Limb (tissue), 2 donors: ENCODE measurements at regions not wholly inside any gene's neighbourhood (a gene's known extent, or its start where the extent isn't known, plus 50 kb on each side); places are given as distances from the start of the nearest gene placed in this dataset.
A peak's percentile ranks its signal among the peaks of the same experiment; 100 is the strongest.
"Not testable (repeated sequence)": the region's sequence is repeated elsewhere in the genome, so short reads cannot be mapped to it uniquely, and the experiment has no call there.

Experiments
- DNase-seq, 2 donors: peaks; one replicate each; pipeline ENCODE4 v3.0.0-alpha.2; 2016; ENCODE audit errors: extremely low spot score in 2 of 2

GRCh38 chr10:33901166-33901565, 566.7 kb upstream of the NRP1 start:
- DNase-seq = no peak

- no peak for DNase-seq
Observed at GRCh38 chr10:33900596-33900995, 566.1 kb upstream of the NRP1 start.

GRCh38 chr10:33899578-33900531, 565.4 kb upstream of the NRP1 start:
- DNase-seq = no peak

- no peak for DNase-seq
Observed at GRCh38 chr10:33897291-33897752, 562.9 kb upstream of the NRP1 start.

GRCh38 chr10:33893506-33893905, 559.0 kb upstream of the NRP1 start:
- peak in 1 of 2 donors; percentile 23 for DNase-seq

- no peak for DNase-seq
Observed at GRCh38 chr10:33889371-33889770, 554.9 kb upstream of the NRP1 start.

GRCh38 chr10:33887188-33887587, 552.7 kb upstream of the NRP1 start:
- no peak for DNase-seq

GRCh38 chr10:33886299-33886698, 551.8 kb upstream of the NRP1 start:
- no peak for DNase-seq

GRCh38 chr10:33884604-33885003, 550.1 kb upstream of the NRP1 start:
- DNase-seq = no peak

GRCh38 chr10:33883881-33884280, 549.4 kb upstream of the NRP1 start:
- no peak for DNase-seq

GRCh38 chr10:33882996-33883395, 548.5 kb upstream of the NRP1 start:
- DNase-seq = no peak

- DNase-seq = no peak
Observed at GRCh38 chr10:33880291-33880690, 545.8 kb upstream of the NRP1 start.

- DNase-seq = no peak
Observed at GRCh38 chr10:33878238-33878786, 543.8 kb upstream of the NRP1 start.

- DNase-seq = no peak
Observed at GRCh38 chr10:33876584-33877400, 542.3 kb upstream of the NRP1 start.

GRCh38 chr10:33875924-33876583, 541.6 kb upstream of the NRP1 start:
- DNase-seq = no peak

- no peak for DNase-seq
Observed at GRCh38 chr10:33871061-33871956, 536.8 kb upstream of the NRP1 start.

- no peak for DNase-seq
Observed at GRCh38 chr10:33869481-33869880, 535.0 kb upstream of the NRP1 start.

GRCh38 chr10:33869028-33869427, 534.6 kb upstream of the NRP1 start:
- no peak for DNase-seq

- DNase-seq = not testable (repeated sequence)
Observed at GRCh38 chr10:33867199-33867789, 532.8 kb upstream of the NRP1 start.

GRCh38 chr10:33863352-33863751, 528.9 kb upstream of the NRP1 start:
- no peak for DNase-seq
